MM.1S (cell line): ENCODE measurements at regions not wholly inside any gene's neighbourhood (a gene's known extent, or its start where the extent isn't known, plus 50 kb on each side); places are given as distances from the start of the nearest gene placed in this dataset.

Experiments
- DNase-seq: peaks from one replicate; pipeline ENCODE4 v3.0.0-alpha.2; 2015
- H2AFZ ChIP-seq: fragments of 300-600 bp; sonication (generic); 2 replicates; pipeline ENCODE4 v1.6.0; 2016; ENCODE audit warnings: antibody characterized with exemption, low read length
- H3F3A ChIP-seq: fragments of 300-600 bp; sonication (generic); 2 replicates; pipeline ENCODE4 v1.6.1; 2016; ENCODE audit warnings: mild to moderate bottlenecking, antibody characterized with exemption, low read length, moderate library complexity, mixed read lengths; ENCODE audit not compliant: insufficient read depth
- H3K27ac ChIP-seq: fragments of 300-600 bp; sonication (generic); 2 replicates; pipeline ENCODE4 v1.5.1; 2016; ENCODE audit warnings: mild to moderate bottlenecking, low read length
- H3K27me3 ChIP-seq: fragments of 300-600 bp; sonication (generic); replicated peaks from 2 replicates; pipeline ENCODE4 v1.6.0; 2016; ENCODE audit warnings: low read length; ENCODE audit not compliant: insufficient read depth
- H3K36me3 ChIP-seq: fragments of 300-600 bp; sonication (generic); replicated peaks from 2 replicates; pipeline ENCODE4 v1.6.1; 2016; ENCODE audit warnings: mild to moderate bottlenecking, low read length, mixed read lengths; ENCODE audit not compliant: insufficient read depth
- H3K4me1 ChIP-seq: fragments of 300-600 bp; sonication (generic); 2 replicates; pipeline ENCODE4 v1.6.1; 2016; ENCODE audit warnings: low read length, mixed read lengths
- H3K4me2 ChIP-seq: fragments of 300-600 bp; sonication (generic); 2 replicates; pipeline ENCODE4 v1.6.0; 2016; ENCODE audit warnings: low read depth, low read length
- H3K4me3 ChIP-seq: fragments of 300-600 bp; sonication (generic); 2 replicates; pipeline ENCODE4 v1.5.1; 2016; ENCODE audit warnings: low read length, mixed read lengths
- H3K79me2 ChIP-seq: fragments of 300-600 bp; sonication (generic); 2 replicates; pipeline ENCODE4 v1.6.1; 2016; ENCODE audit warnings: mixed run types, low read length, mixed read lengths
- H3K9ac ChIP-seq: fragments of 300-600 bp; sonication (generic); 2 replicates; pipeline ENCODE4 v1.6.1; 2016; ENCODE audit warnings: low read length, mixed read lengths
- H3K9me2 ChIP-seq: fragments of 300-600 bp; sonication (generic); replicated peaks from 2 replicates; pipeline ENCODE4 v1.6.1; 2016; ENCODE audit warnings: mild to moderate bottlenecking, low read length, mixed read lengths; ENCODE audit not compliant: insufficient read depth
- H3K9me3 ChIP-seq: fragments of 300-600 bp; sonication (generic); replicated peaks from 2 replicates; pipeline ENCODE4 v1.6.1; 2016; ENCODE audit warnings: mild to moderate bottlenecking, low read length, mixed read lengths; ENCODE audit not compliant: insufficient read depth
- H4K20me1 ChIP-seq: fragments of 300-600 bp; sonication (generic); 2 replicates; pipeline ENCODE4 v1.6.1; 2016; ENCODE audit warnings: mild to moderate bottlenecking, low read length, moderate library complexity, mixed read lengths; ENCODE audit not compliant: insufficient read depth
- CTCF ChIP-seq: fragments of 300-600 bp; sonication (generic); IDR thresholded peaks from 2 replicates; pipeline ENCODE4 v1.5.1; 2016; ENCODE audit warnings: antibody characterized with exemption, low read length, mixed read lengths
- EZH2 ChIP-seq: fragments of 300-600 bp; sonication (generic); optimal IDR thresholded peaks from 2 replicates; pipeline ENCODE3; 2017; ENCODE audit warnings: low read depth, mild to moderate bottlenecking, antibody characterized with exemption, low read length, mixed read lengths
- EZH2phosphoT487 ChIP-seq: fragments of 300-600 bp; sonication (generic); IDR thresholded peaks from 2 replicates; pipeline ENCODE4 v1.6.1; 2018; ENCODE audit warnings: antibody characterized with exemption, low read length

- Histone ChIP-seq H3K27me3 (no peaks in the 10 kb centered on the region), H3K4me2 (no peak overlapping the region)
Measured at GRCh38 chr6:44554194-44554593, 166.7 kb downstream of the CDC5L start.

GRCh38 chr6:44554861-44555260 lies 167.4 kb downstream of the CDC5L start:
- Histone ChIP-seq H3K36me3 (no peaks in the 10 kb centered on the region), H3K27me3 (no peaks in the 10 kb centered on the region), H3K4me2 (no peak overlapping the region), H3K9me3 (no peaks in the 10 kb centered on the region), H3K4me3 (no peak overlapping the region), H3K27ac (no peak overlapping the region), H3K79me2 (no peaks in the 10 kb centered on the region), H3F3A (no peaks in the 10 kb centered on the region), H2AFZ (no peak overlapping the region), H3K4me1 (no peaks in the 10 kb centered on the region), H4K20me1 (no peaks in the 10 kb centered on the region), H3K9ac (no peak overlapping the region), H3K9me2 (no peaks in the 10 kb centered on the region)
- TF ChIP-seq CTCF (no peak), EZH2phosphoT487 (no peak), EZH2 (no peak)
- DNase-seq: no peak

More at GRCh38 chr6:44554194-44554593, 166.7 kb downstream of the CDC5L start:
- Histone ChIP-seq H3K36me3 (no peaks in the 10 kb centered on the region), H3K9me2 (no peaks in the 10 kb centered on the region), H3F3A (no peaks in the 10 kb centered on the region), H2AFZ (no peak overlapping the region), H3K4me3 (no peak overlapping the region), H4K20me1 (no peaks in the 10 kb centered on the region), H3K27ac (no peak overlapping the region), H3K9me3 (no peaks in the 10 kb centered on the region), H3K9ac (no peak overlapping the region), H3K4me1 (no peaks in the 10 kb centered on the region), H3K79me2 (no peaks in the 10 kb centered on the region)
- no peak for DNase-seq
- TF ChIP-seq CTCF: no peak
- no peak for TF ChIP-seq EZH2phosphoT487
- TF ChIP-seq EZH2: no peak

- Histone ChIP-seq H4K20me1 (no peaks in the 10 kb centered on the region), H3F3A (no peaks in the 10 kb centered on the region), H3K4me1 (no peaks in the 10 kb centered on the region), H3K9me2 (no peaks in the 10 kb centered on the region), H3K27ac (no peak overlapping the region), H3K27me3 (no peaks in the 10 kb centered on the region), H3K9ac (no peak overlapping the region), H2AFZ (no peak overlapping the region), H3K4me2 (no peak overlapping the region), H3K9me3 (no peaks in the 10 kb centered on the region), H3K79me2 (no peaks in the 10 kb centered on the region), H3K36me3 (no peaks in the 10 kb centered on the region), H3K4me3 (no peak overlapping the region)
- no peak for DNase-seq
- TF ChIP-seq CTCF: no peak
- TF ChIP-seq EZH2: no peak
- no peak for TF ChIP-seq EZH2phosphoT487
Measured at GRCh38 chr6:44556046-44556445, 168.5 kb downstream of the CDC5L start.
